H1 (cell line): ENCODE measurements at regions not wholly inside any gene's neighbourhood (a gene's known extent, or its start where the extent isn't known, plus 50 kb on each side); places are given as distances from the start of the nearest gene placed in this dataset.

Experiments used
- CTCF ChIA-PET: fragments of 300-600 bp; sonication (Branson Sonifier 250); formaldehyde crosslinking; loops from one replicate; lab custom pipeline; 2021; ENCODE audit not compliant: partially characterized antibody; lab: Charles Lee
- POLR2A ChIA-PET: fragments of 300-600 bp; sonication (Branson Sonifier 250); formaldehyde crosslinking; loops from one replicate; lab custom pipeline; 2021; ENCODE audit warnings: inconsistent platforms; ENCODE audit not compliant: partially characterized antibody; lab: Charles Lee
- DNase-seq, 2 experiments: peaks; one replicate each; pipeline versions ENCODE4 v3.0.0 to v3.0.0-alpha.2; 2010 to 2022; ENCODE audit warnings: low spot score in 2 of 2, low read depth in 1 of 2, mixed read lengths in 1 of 2
- FAIRE-seq: peaks from 2 replicates; lab custom pipeline; 2011; peaks lifted over from hg19 to GRCh38; lab: Jason Lieb, UNC
- H2AFZ ChIP-seq: 2 replicates; pipeline ENCODE4 v1.8.1; 2012; ENCODE audit warnings: low read length, inconsistent platforms
- H2AK5ac ChIP-seq: 2 replicates; pipeline ENCODE4 v1.6.1; 2013; ENCODE audit warnings: low read depth, low read length
- H2BK120ac ChIP-seq: replicated peaks from 2 replicates; pipeline ENCODE3; 2013; ENCODE audit warnings: low read depth, low read length, inconsistent platforms
- H2BK12ac ChIP-seq: 2 replicates; pipeline ENCODE4 v1.6.1; 2013; ENCODE audit warnings: low read depth, low read length
- H2BK15ac ChIP-seq: 2 replicates; pipeline ENCODE4 v1.6.1; 2013; ENCODE audit warnings: low read length
- H2BK20ac ChIP-seq: 2 replicates; pipeline ENCODE4 v1.6.1; 2013; ENCODE audit warnings: low read length
- H2BK5ac ChIP-seq: 2 replicates; pipeline ENCODE4 v1.6.1; 2013; ENCODE audit warnings: low read depth, low read length
- H3K14ac ChIP-seq: 2 replicates; pipeline ENCODE4 v1.6.1; 2013; ENCODE audit warnings: inconsistent platforms; ENCODE audit not compliant: insufficient read length
- H3K18ac ChIP-seq: 2 replicates; pipeline ENCODE4 v1.6.1; 2013; ENCODE audit warnings: low read length; ENCODE audit errors: extremely low read depth
- H3K23ac ChIP-seq: 2 replicates; pipeline ENCODE4 v1.6.1; 2013; ENCODE audit warnings: inconsistent platforms; ENCODE audit not compliant: insufficient read length
- H3K23me2 ChIP-seq: 2 replicates; pipeline ENCODE4 v1.6.1; 2013; ENCODE audit warnings: low read depth, low read length
- H3K27ac ChIP-seq: 2 replicates; pipeline ENCODE4 v1.6.1; 2011; ENCODE audit warnings: low read depth, low read length, inconsistent platforms
- H3K27me3 ChIP-seq, 4 experiments: replicated peaks in 1 of 4; 1 replicate in 1 of 4; 2 replicates in 3 of 4; pipeline versions ENCODE4 v1.6.1 to v1.8.1; 2011 to 2013; ENCODE audit warnings: low read length in 3 of 4, mild to moderate bottlenecking in 3 of 4, inconsistent platforms in 2 of 4, mixed read lengths in 2 of 4, moderate library complexity in 1 of 4; ENCODE audit not compliant: control insufficient read depth in 3 of 4, insufficient read depth in 3 of 4; ENCODE audit errors: extremely low read depth in 1 of 4
- H3K36me3 ChIP-seq, 4 experiments: 2 replicates each; pipeline versions ENCODE4 v1.6.1 to v1.8.1; 2011 to 2013; ENCODE audit warnings: mild to moderate bottlenecking in 4 of 4, low read length in 3 of 4, moderate library complexity in 2 of 4, control low read depth in 1 of 4, inconsistent platforms in 1 of 4; ENCODE audit not compliant: insufficient read depth in 4 of 4, control insufficient read depth in 2 of 4
- H3K4ac ChIP-seq: replicated peaks from 2 replicates; pipeline ENCODE3; 2013; ENCODE audit warnings: low read length, low read depth, mixed read lengths, inconsistent platforms; ENCODE audit not compliant: insufficient read length
- H3K4me1 ChIP-seq, 4 experiments: replicated peaks in 1 of 4; 1 replicate in 1 of 4; 2 replicates in 3 of 4; pipeline versions ENCODE4 v1.6.1 to v1.8.1; 2011 to 2013; ENCODE audit warnings: low read length in 3 of 4, inconsistent platforms in 2 of 4, mixed read lengths in 1 of 4; ENCODE audit not compliant: insufficient read depth in 4 of 4, control insufficient read depth in 3 of 4
- H3K4me2 ChIP-seq, 2 experiments: 2 replicates each; pipeline versions ENCODE4 v1.6.1 to v1.8.1; 2011 to 2013; ENCODE audit warnings: low read depth in 2 of 2, low read length in 2 of 2, control low read depth in 1 of 2, inconsistent platforms in 1 of 2, mild to moderate bottlenecking in 1 of 2; ENCODE audit not compliant: insufficient read depth in 1 of 2
- H3K4me3 ChIP-seq, 4 experiments: fragments of 200-600, 300-600 bp in 1 of 4; sonication (generic), shearing (Covaris generic), sonication (Bioruptor Twin) in 1 of 4; 2 replicates each; pipeline versions ENCODE4 v1.5.1 to v1.8.1; 2011 to 2016; ENCODE audit warnings: low read length in 4 of 4, low read depth in 3 of 4, control low read depth in 2 of 4, inconsistent platforms in 2 of 4, mild to moderate bottlenecking in 2 of 4, mixed read lengths in 1 of 4, moderate library complexity in 1 of 4; ENCODE audit not compliant: insufficient read depth in 2 of 4; ENCODE audit errors: extremely low read depth in 1 of 4
- H3K56ac ChIP-seq: replicated peaks from 2 replicates; pipeline ENCODE3; 2013; ENCODE audit warnings: low read depth, mild to moderate bottlenecking, mixed read lengths, low read length, inconsistent platforms; ENCODE audit not compliant: insufficient read length
- H3K79me1 ChIP-seq: 2 replicates; pipeline ENCODE4 v1.6.1; 2013; ENCODE audit warnings: low read depth, low read length, control low read depth
- H3K79me2 ChIP-seq, 2 experiments: 2 replicates each; pipeline versions ENCODE4 v1.6.1 to v1.8.1; 2012 to 2013; ENCODE audit warnings: low read length in 2 of 2, mild to moderate bottlenecking in 2 of 2, inconsistent platforms in 1 of 2; ENCODE audit not compliant: insufficient read depth in 2 of 2, control insufficient read depth in 1 of 2
- H3K9ac ChIP-seq, 4 experiments: replicated peaks in 1 of 4; 1 replicate in 1 of 4; 2 replicates in 3 of 4; pipeline versions ENCODE4 v1.6.1 to v1.8.1; 2011 to 2013; ENCODE audit warnings: low read depth in 3 of 4, low read length in 3 of 4, control low read depth in 2 of 4, mild to moderate bottlenecking in 2 of 4, moderate library complexity in 2 of 4, inconsistent platforms in 1 of 4; ENCODE audit errors: extremely low read depth in 1 of 4
- H3K9me3 ChIP-seq, 2 experiments: 2 replicates each; pipeline versions ENCODE4 v1.6.1 to v1.8.1; 2012 to 2013; ENCODE audit warnings: mild to moderate bottlenecking in 2 of 2, moderate library complexity in 2 of 2, control low read depth in 1 of 2, inconsistent platforms in 1 of 2, low read depth in 1 of 2, low read length in 1 of 2, mixed read lengths in 1 of 2; ENCODE audit not compliant: insufficient read depth in 2 of 2
- H4K20me1 ChIP-seq, 2 experiments: replicated peaks in 1 of 2; 2 replicates each; pipeline versions ENCODE3 to v1.8.1; 2011 to 2013; ENCODE audit warnings: inconsistent platforms in 2 of 2, low read length in 2 of 2, mild to moderate bottlenecking in 1 of 2; ENCODE audit not compliant: insufficient read depth in 2 of 2, control insufficient read depth in 1 of 2
- H4K5ac ChIP-seq: 2 replicates; pipeline ENCODE4 v1.6.1; 2013; ENCODE audit warnings: low read length, low read depth, mixed read lengths, inconsistent platforms; ENCODE audit not compliant: insufficient read length
- H4K8ac ChIP-seq: 2 replicates; pipeline ENCODE4 v1.8.0; 2013; ENCODE audit warnings: mild to moderate bottlenecking, moderate library complexity, low read length, inconsistent platforms; ENCODE audit not compliant: insufficient read depth; ENCODE audit errors: extremely low read depth
- H4K91ac ChIP-seq: replicated peaks from 2 replicates; pipeline ENCODE3; 2013; ENCODE audit warnings: low read length, mixed read lengths, inconsistent platforms; ENCODE audit not compliant: insufficient read length
- BRCA1 ChIP-seq: IDR thresholded peaks from 2 replicates; pipeline ENCODE4 v1.6.1; 2012; ENCODE audit warnings: low read depth, low read length, improper control_type of control experiment
- CHD2 ChIP-seq: IDR thresholded peaks from 2 replicates; pipeline ENCODE4 v1.6.1; 2012; ENCODE audit warnings: low read length, improper control_type of control experiment
- CREB1 ChIP-seq: IDR thresholded peaks from 2 replicates; pipeline ENCODE4 v1.6.1; 2012; ENCODE audit warnings: inconsistent platforms
- EGR1 ChIP-seq: IDR thresholded peaks from 2 replicates; pipeline ENCODE4 v1.6.1; 2011; ENCODE audit warnings: low read depth, low read length, borderline replicate concordance
- HDAC6 ChIP-seq: IDR thresholded peaks from one replicate; pipeline ENCODE4 v1.7.1; 2012; ENCODE audit warnings: low read depth, mild to moderate bottlenecking, inconsistent platforms, low read length, moderate library complexity
- PHF8 ChIP-seq: fragments of 200-600 bp; sonication (generic); conservative IDR thresholded peaks from 2 replicates; pipeline ENCODE4 v1.7.1; 2012; ENCODE audit warnings: low read depth, mild to moderate bottlenecking, inconsistent platforms, low read length, moderate library complexity
- RFX5 ChIP-seq: IDR thresholded peaks from 2 replicates; pipeline ENCODE4 v1.6.1; 2011; ENCODE audit warnings: low read depth, low read length, improper control_type of control experiment, borderline replicate concordance
- RNF2 ChIP-seq: fragments of 200-900, 300-1000 bp; sonication (generic); IDR thresholded peaks from 2 replicates; pipeline ENCODE4 v1.7.1; 2016; ENCODE audit warnings: borderline replicate concordance, low read depth, mild to moderate bottlenecking, antibody characterized with exemption, low read length; ENCODE audit not compliant: poor library complexity, severe bottlenecking; ENCODE audit errors: missing control alignments
- SIX5 ChIP-seq: IDR thresholded peaks from 2 replicates; pipeline ENCODE4 v1.6.1; 2011; ENCODE audit warnings: mild to moderate bottlenecking, low read depth, low read length
- WGBS, 2 experiments: shearing (Covaris generic) in 1 of 2; methylation state at CpG; one replicate each; pipeline versions ENCODE4 v1.1.6 to v1.1.7; 2013 to 2015; ENCODE audit warnings: low lambda C conversion rate in 2 of 2, mixed read lengths in 2 of 2, inconsistent platforms in 1 of 2, low coverage in 1 of 2, missing lambda C conversion rate in 1 of 2; ENCODE audit not compliant: insufficient replicate concordance in 2 of 2, insufficient coverage in 1 of 2, insufficient read length in 1 of 2; ENCODE audit errors: extremely low coverage in 1 of 2, missing lambda C conversion rate in 1 of 2; 5-methylcytosine and 5-hydroxymethylcytosine counted together
- TF ChIP-seq, protein P1 (sequence below): IDR thresholded peaks from 2 replicates; pipeline ENCODE4 v1.6.1; 2012; ENCODE audit warnings: inconsistent platforms
- TF ChIP-seq, protein P2 (sequence below): IDR thresholded peaks from 2 replicates; pipeline ENCODE4 v1.6.1; 2011; ENCODE audit warnings: low read depth, mild to moderate bottlenecking, low read length; ENCODE audit not compliant: insufficient read depth
- TF ChIP-seq, protein P3 (sequence below): IDR thresholded peaks from 2 replicates; pipeline ENCODE4 v1.6.1; 2012; ENCODE audit warnings: low read length, inconsistent platforms

DNA sequence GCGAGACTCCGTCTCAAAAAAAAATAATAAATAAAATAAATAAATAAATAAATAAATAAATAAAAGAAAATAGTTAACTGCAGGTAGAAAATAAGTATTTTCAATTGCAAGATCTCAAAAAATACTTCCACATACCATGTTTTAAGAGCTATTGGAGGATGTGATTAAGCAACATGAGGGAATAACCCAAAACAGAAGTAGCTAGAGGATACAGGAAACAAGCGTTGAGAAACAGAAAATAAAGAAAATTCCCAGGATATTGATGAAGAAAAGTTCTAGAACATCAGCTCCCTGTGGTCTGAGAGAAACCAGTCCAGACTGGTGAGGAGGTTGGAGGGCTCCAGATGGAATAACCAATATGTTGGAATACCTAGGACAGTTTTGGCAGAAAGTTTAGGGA, 57.3 kb upstream of the RND3 start:
- no peak overlapping the region for H2BK120ac ChIP-seq
- no peak overlapping the region for H3K18ac ChIP-seq
- H3K23me2 ChIP-seq: no peaks in the 10 kb centered on the region
- H3K9ac ChIP-seq: no peak overlapping the region
- H3K27me3 ChIP-seq: no peaks in the 10 kb centered on the region
- no peaks in the 10 kb centered on the region for H3K4me1 ChIP-seq
- H3K23ac ChIP-seq: no peak overlapping the region
- no peak overlapping the region for H3K4me3 ChIP-seq
- POLR2A ChIA-PET: interaction anchor here (0.6 kb wide), 1 partner anchor 826 kb away, joined by 3 read pairs; no protein-coding TSS in a partner anchor
- H3K4me2 ChIP-seq: no peak overlapping the region
- CTCF ChIA-PET: interaction anchor here (0.9 kb wide), 2 partner anchors 14 to 15 kb away, joined by 3 read pairs; no protein-coding TSS in a partner anchor
- H4K8ac ChIP-seq: no peak overlapping the region
- no peak overlapping the region for H4K91ac ChIP-seq
- no peak overlapping the region for H3K56ac ChIP-seq
- H2BK5ac ChIP-seq: no peak overlapping the region
- H2BK15ac ChIP-seq: no peak overlapping the region
- H2BK20ac ChIP-seq: no peak overlapping the region
- H2AFZ ChIP-seq: no peak overlapping the region
- H3K79me2 ChIP-seq: no peaks in the 10 kb centered on the region
- DNase-seq (no peak), FAIRE-seq (no peak)
- WGBS, 2 experiments: 94% methylated on average over 3 of the region's 3 CpGs; no CpG with 5 or more reads in 1 of the 2 experiments
- no peak overlapping the region for H2BK12ac ChIP-seq
- H4K5ac ChIP-seq: no peak overlapping the region
- peaks cover 0 to 7% of the 10 kb centered on the region in 2 experiments; a peak in 1 of 4 replicates for H3K9me3 ChIP-seq
- peaks cover 0 to 3% (median 0%) of the 10 kb centered on the region in 4 experiments; a peak in 1 of 8 replicates for H3K36me3 ChIP-seq
- H3K27ac ChIP-seq: no peak overlapping the region
- H3K4ac ChIP-seq: no peak overlapping the region
- no peaks in the 10 kb centered on the region for H4K20me1 ChIP-seq
- no peaks in the 10 kb centered on the region for H3K79me1 ChIP-seq
- no peak overlapping the region for H3K14ac ChIP-seq
- H2AK5ac ChIP-seq: no peak overlapping the region
- TF ChIP-seq EGR1 (no peak), RFX5 (no peak), HDAC6 (no peak), BRCA1 (no peak), PHF8 (no peak), SIX5 (no peak), CHD2 (no peak), RNF2 (no peak), CREB1 (no peak)
- TF ChIP-seq, protein P1, sequence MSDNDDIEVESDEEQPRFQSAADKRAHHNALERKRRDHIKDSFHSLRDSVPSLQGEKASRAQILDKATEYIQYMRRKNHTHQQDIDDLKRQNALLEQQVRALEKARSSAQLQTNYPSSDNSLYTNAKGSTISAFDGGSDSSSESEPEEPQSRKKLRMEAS: no peak
- TF ChIP-seq, protein P2, sequence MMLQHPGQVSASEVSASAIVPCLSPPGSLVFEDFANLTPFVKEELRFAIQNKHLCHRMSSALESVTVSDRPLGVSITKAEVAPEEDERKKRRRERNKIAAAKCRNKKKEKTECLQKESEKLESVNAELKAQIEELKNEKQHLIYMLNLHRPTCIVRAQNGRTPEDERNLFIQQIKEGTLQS: no peak
- TF ChIP-seq, protein P3, sequence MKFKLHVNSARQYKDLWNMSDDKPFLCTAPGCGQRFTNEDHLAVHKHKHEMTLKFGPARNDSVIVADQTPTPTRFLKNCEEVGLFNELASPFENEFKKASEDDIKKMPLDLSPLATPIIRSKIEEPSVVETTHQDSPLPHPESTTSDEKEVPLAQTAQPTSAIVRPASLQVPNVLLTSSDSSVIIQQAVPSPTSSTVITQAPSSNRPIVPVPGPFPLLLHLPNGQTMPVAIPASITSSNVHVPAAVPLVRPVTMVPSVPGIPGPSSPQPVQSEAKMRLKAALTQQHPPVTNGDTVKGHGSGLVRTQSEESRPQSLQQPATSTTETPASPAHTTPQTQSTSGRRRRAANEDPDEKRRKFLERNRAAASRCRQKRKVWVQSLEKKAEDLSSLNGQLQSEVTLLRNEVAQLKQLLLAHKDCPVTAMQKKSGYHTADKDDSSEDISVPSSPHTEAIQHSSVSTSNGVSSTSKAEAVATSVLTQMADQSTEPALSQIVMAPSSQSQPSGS: no peak
